NCI-H446 treated with DMSO at 0.1 percent for 48 hours (cell line): ENCODE measurements at regions not wholly inside any gene's neighbourhood (a gene's known extent, or its start where the extent isn't known, plus 50 kb on each side); places are given as distances from the start of the nearest gene placed in this dataset.
"Not testable (repeated sequence)": the region's sequence is repeated elsewhere in the genome, so short reads cannot be mapped to it uniquely, and the experiment has no call there.

Experiments used
- DNase-seq: peaks from one replicate; lab custom pipeline; 2025; lab: John Stamatoyannopoulos, UW

DNA sequence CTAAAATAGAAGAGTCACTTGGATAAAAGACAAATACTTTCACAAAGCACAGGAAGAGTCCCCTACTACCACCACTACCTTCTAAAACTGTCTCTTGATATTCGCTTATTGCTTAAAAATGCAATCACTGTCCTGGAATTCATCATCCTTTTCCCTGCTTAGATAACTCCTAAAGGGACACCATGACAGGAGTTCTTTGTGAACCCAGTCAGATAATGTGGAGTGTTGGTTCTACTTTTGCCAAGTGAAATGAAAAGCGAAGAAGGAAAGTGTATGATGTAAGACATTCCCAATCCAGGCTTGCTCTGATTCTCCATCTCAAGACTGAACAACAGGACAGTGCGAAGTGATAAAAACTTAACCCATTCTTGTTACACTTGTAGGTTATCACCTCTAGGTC, 103.0 kb downstream of the MTERF1 start:
- DNase-seq = no peak

DNA sequence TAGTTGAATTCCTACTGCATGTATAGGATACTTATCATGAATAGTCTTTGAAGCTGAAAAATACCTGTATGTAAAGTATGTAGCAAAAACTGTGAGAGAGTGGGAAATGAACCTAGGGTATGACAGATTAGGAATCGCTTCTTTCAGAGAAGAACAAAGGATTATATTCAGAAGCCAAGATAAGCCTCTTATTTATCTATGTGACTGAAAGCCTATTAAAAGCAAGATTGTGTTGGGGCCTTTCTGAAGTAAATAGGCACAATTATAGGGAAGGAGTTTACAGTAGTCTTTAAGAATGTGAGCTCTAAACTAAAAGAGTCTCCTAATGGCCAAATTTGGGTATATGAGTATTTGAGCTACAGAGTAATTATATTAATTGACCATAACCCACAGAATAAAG, 102.1 kb downstream of the MTERF1 start:
- no peak for DNase-seq

DNA sequence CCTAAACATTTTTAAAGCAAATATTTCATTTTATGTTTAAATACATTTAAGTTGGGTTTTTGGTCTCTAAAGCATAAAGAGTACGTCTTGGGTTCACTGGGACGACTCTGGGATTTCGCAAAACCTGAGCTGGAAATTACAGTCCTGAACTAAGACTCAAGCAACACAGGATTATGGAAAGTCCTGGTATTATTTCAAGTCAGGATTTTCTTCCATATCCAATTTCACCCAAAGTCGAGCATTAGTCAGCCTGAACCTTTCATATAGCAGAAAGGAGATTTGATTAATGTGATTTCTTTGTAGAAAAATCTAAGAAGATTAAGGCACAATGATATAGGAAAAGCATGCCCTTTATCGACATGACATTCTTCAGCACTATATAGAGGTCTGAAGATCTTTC, 100.0 kb downstream of the MTERF1 start:
- no peak for DNase-seq

DNA sequence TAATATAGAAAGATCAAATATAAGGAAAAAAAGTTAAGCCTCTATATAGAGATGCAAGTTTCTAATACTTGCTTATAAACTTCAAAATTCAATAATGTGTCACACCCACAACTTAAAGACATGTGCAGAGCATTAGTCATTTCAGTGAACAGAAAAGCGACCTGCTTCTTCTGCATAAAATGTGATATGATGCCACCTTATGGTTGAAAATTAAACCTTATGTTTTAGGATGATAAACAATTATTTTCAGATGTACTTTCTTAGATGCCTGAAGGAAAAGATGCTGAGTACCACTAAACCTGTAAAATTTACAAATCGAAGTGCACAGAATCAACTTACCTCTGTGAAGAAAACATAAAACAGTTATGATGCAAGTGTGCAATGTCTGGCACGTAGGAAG, 96.0 kb downstream of the MTERF1 start:
- DNase-seq = peak; percentile 12

DNA sequence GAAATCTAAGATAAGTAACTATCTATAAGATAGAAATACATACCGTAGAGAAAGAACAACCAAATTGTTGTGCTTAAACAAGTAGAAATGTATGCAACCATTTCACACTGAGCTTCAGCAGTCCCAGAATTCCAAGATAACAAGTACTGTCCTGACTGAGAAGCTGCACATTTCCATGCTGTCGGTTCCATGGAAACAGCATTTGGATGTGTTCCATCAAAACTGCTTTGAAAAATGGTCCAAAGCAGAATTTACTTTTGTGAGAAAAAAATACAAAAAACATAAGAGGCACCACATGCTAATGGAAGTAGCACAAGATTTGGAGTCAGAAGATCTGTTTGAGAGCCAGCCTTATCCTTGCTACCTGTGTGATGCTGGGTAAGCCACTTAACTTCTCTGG, 92.6 kb downstream of the MTERF1 start:
- no peak for DNase-seq

DNA sequence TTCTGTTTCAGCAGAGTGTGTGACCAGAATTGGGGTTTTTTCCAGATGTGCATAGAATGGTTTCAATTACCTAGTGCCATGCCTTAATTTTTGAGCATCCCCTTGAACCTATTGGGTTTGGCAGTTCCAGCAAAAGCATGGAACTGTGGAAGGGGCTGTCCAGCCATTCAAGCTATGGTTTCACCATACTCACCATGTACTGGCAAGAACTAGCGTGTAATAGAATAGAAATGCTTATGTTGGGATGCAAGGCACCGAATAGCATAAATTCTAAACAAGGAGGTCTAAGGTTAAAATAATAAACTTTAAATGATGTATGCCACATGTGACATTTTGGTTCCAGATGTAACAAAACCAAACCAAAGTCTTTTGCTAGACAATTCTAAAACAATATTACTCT, 91.4 kb downstream of the MTERF1 start:
- no peak for DNase-seq

DNA sequence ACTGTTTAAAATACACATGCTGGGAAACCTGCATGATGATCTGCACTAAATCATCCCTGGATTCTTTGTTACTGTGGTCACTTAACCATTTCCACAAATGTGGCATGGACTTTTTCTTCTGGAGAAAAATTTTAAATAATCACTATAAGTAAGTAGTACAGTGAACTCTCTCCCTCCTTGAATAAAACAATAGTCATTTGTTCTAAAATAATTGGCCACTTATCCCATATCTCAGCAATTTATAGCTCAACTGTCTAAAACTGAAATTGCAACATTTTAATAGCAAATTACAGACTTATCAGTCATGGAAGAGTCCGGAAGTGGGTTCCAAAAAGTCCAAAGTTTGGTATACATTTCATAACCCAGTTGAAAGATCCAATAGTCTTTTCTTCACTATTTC, 90.9 kb downstream of the MTERF1 start:
- no peak for DNase-seq

DNA sequence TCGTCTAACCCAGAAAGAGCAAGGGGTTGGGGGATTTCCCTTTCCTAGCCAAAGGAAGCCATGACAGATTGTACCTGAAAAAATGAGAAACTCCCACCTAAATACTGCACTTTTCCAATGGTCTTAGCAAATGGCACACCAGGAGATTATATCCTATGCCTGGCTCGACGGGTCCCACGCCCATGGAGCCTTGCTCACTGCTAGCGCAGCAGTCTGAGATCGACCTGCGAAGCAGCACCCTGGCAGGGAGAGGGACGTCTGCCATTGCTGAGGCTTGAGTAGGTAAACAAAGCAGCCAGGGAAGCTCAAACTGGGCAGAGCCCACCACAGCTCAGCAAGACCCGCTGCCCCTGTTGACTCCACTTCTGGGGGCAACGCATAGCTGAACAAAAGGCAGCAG, 89.9 kb downstream of the MTERF1 start:
- not testable (repeated sequence) for DNase-seq

DNA sequence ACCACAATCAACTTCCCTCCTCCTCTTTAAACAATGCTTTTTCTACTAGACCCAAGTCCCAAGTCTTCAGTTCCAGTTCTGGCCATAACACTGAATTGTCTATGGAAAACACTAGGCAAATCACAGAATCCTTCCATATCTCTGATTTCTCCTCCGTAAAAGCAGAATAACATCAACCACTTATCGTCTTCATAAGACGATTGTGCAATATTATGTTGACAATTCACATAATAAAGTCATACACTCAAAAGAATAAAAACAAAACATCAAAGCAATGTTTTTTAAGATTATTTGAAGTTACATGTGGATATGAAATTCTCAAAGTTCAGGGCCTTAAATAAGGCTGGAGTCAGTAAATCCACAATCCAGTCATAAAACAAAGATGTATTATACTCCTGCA, 84.4 kb downstream of the MTERF1 start:
- no peak for DNase-seq

DNA sequence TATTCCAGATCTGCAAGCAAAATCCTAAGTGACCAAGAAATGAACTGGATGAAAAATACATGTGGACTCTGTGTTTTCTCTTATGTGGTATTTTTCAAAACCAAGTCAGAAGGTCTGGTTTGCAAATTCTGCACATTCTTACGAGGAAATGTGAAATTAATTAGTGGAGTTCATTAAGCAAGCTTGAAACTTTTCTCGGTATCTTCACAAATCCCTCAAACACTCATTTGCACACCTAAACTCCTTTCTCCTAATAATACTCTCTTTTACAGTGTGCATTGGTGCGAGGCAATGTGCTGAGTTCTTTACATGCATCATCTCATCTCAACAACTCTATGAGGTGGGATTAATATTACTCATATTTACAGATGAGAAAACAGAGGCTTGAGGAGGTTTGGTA, 82.1 kb downstream of the MTERF1 start:
- no peak for DNase-seq

DNA sequence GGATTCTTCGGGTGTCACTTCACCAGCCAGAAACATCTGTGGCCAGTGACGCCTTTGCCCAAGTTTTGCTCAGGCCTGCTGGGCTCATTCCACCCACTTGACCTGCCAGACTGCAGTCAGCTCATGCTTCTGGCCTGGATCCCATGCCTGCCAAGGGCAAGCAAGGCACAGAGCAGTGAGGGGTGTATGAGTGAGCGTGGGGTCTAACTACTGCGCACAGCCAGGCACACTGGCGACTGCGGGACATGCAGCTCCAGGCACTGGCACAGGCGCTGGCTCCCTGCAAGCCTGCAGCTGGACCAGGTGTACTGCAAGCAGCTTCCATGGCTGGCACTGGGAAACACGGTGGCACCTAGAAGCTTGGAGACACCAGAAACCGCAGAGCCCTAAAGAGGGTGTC, 80.1 kb downstream of the MTERF1 start:
- DNase-seq = no peak

DNA sequence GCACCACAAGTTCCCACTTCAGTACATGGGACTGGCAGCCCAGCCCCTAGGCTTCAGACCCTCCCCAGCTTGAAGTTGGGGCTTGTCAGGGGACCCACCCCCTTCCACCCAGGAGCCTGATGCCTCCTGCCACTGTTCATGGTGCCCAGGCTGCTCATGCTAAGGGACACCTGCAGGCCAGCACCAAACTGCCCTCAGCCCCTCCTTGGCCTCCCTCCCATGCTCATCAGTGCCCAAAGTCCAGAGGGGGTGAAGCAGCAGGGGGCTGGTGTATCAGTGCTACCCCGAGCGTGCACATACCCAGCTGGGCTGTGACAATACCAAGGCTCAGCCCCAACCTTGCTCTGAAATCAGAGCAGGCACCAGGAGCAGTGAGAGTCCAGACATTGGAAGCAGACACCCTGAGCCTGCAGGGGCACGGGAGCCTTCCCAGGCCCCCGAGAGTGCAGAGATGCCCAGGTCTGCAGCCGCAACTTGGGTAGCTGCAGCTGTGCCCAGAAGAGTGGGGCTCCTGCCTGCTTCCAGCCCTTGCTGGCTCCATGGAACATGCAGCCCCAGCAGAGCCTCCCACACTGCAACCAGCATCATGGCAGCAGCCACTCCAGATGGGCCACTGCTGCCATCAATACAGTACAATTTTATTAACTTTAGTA, 79.0 kb downstream of the MTERF1 start:
- DNase-seq = no peak

DNA sequence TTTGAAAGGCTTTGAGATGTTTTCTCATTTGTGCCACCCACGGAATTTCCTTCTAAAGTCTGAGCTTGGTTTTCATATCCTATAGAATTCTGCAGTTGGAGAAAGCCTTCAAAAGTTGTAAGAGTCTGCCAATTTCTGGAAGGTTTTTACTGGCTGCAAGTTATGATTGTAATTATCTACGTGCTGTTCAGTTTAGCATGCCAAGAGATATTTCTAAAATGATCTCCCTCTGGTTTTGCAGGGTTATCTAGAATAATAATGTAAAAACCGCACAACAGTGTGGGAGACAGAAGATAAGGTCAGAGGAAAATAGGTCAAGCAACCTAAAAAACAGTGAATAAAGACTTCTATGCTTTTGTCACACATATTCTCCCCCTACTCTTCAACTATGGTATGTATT, 69.3 kb downstream of the MTERF1 start:
- no peak for DNase-seq

DNA sequence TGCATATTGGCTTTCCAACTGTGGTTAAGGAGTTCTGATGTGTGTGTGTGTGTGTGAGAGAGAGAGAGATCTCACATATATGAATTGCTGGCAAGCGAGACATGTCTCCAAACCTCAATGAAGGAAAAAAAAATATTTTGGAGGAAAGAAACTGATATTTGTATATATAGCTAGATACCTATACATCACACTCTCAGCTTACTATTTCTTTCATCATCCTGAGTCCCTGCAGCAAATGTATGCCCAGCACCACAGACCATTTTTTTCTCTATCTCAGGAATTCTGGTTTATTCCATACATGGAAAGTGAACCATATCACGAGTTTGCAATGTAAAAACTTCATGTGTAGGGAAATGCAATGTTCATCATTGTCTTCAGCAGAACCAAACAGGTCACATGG, 68.9 kb downstream of the MTERF1 start:
- no peak for DNase-seq

DNA sequence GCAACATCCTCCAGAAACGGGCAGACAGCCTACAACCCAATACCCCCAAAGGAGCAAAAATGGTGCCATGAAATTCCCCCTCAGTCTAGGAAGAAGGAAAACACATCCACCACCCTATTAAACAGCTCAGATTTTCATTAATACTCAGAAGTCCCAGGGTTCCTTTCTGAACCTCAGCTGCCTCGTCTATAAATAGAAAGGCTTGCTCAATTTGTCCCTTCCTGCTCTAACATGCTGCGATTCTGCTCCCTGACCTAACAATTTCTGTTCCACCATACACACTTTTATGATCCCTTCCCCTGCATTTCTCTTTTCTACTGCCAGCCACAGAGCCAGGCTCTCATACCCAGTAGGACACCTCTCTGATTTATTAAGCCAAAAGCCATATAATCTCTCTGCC, 68.1 kb downstream of the MTERF1 start:
- DNase-seq = no peak

DNA sequence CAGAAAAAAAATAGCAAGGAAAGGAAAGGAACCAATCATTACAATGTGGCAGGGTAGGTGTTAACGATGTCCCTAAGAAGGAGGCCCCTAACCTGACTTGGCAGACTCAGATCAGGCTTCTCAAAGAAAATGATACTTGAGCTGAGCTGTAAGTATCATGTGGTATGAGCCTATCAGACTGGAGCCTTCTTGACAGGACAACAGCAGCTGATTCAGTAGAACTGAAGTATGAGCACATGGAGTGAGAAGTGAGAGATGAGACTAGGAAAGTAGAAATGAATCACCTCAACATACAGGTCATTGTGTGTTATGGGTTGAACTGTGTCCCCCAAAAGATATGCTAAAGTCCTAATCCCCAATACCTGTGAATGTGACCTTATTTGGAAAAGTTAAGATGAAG, 66.3 kb downstream of the MTERF1 start:
- DNase-seq = no peak
